ENCODE measurements at regions not wholly inside any gene's neighbourhood (a gene's known extent, or its start where the extent isn't known, plus 50 kb on each side); places are given as distances from the start of the nearest gene placed in this dataset.
A peak's percentile ranks its signal among the peaks of the same experiment; 100 is the strongest.

DNA sequence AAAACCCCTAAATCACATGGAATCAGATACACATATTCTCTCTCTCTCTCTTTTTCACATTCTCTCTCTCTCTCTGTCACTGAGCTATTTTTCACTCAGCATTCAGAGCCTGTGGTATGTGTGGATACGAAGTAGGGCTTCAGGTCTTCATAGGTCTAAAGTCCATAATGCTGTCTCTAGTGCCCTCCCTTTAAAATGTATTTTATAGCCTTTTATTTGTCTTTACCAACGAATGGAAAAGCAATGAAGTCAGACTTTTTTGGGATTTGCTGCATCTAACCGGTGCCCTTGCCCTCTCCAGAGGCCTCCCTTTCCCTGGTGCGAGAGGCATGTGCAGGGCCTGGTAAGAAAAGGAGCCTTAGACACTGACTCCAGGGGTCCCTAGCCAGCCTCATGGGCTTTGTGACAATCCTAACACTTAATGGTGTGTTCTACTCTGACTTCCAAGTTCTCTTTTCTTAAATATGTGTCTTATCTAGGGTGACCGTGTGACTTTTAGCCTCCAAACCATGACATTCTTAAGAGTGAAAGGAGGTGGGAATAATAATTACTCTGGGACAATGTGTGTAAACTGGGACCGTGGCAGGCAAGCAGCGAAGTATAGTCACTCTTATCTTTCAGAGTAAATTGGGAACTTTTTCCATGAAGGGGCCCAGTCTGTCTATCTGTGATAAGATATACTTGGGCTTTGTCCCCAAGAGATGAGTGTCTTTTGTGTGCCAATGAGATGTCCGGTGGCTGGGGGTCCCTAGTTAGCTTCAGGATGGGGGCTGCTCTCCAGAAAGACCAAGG lies 101.1 kb downstream of the B3GNT2 start:
- DNase-seq, result no peak

DNA sequence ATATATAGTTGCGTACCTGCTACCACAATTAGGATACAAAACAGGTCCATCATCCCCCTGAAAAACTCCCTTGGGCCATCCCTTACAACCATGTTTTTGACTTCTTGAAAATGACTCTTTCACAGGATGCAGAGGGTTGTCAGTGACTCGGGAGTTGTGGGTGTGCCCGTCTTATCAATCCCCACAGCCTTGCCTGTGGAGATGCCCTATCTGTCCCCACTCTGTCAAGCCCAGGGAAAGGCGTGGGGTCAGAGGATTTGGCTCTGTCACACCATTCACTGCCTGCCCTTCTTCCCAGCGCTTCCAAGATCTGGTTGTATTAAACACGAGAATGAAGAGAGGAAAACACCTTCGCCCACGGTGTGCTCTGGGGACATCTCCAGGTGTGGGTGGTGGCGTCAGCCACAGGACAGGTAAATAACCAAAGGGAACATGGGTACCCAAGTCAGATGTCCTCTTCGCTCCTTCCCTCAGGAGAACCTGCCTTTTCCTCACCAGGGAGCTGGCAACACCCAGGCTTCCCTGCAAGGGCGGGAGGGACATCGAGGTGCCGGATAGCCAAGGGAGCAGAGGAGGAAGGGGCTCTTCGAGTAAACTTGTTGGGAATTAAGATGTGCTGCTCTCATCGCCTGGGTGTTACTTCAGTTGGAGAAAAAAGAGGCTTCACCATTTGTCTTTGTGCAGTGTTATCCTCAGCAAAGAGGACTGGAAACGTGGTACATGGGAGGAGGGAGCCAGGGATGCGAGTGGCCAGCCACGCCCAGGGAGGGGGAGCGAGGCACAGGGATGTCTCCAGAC lies 100.3 kb downstream of the B3GNT2 start:
- DNase-seq, result no peak

DNA sequence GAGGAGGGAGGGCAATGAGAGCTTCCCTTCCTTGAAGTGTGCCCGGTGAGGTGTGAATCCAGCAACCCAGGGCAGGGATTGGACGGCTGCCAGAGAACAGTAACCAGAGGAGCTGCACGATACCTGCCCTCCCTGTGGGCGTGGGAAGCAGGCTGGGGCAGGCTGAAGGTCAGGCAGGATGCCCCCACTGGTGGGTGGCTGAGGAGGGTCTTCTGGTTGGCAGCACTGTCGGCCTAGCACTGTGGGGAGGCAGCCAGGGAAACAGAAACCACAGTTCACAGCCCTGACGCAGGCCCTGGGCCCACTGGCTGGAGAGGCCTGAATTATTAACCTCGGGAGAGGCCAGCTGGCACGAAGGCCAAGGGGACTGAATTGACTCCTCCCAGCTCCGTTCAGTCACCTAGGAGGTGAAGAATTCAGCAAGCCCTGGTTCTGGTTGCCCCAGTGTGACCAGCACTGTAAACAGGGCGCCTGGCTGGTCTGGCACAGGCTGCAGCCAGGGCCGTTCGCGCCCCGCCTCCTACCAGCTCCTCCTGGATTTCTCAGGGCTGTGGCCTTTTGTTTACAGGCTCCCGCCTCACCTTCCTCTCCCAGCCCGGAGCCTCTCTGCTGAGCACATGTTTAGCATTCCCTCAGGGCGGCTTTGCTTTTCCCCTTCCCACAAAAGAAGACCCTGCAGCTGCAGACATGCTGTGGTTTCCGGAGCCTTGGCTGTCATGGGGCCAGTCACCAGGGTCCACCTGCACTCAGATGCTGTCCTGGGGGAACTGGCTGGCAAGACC lies 97.8 kb downstream of the B3GNT2 start:
- peak; percentile 82 for DNase-seq

DNA sequence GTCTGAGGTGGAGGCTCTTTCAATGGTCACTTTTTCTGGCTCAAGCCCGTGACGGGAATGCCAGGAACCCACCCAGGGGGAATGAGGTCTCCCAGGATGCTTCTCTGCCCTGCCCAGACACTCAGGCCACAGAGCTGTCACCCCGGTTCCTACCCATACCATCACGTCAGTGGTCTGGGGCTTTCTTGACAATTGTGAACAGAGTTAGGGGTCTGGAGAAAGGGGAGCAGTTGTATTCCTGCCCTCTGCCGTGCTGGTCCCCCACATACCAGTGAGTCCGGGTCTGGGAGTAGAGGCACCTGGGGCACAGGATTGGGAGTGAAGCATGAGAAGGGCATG lies 97.2 kb downstream of the B3GNT2 start:
- DNase-seq, result no peak

DNA sequence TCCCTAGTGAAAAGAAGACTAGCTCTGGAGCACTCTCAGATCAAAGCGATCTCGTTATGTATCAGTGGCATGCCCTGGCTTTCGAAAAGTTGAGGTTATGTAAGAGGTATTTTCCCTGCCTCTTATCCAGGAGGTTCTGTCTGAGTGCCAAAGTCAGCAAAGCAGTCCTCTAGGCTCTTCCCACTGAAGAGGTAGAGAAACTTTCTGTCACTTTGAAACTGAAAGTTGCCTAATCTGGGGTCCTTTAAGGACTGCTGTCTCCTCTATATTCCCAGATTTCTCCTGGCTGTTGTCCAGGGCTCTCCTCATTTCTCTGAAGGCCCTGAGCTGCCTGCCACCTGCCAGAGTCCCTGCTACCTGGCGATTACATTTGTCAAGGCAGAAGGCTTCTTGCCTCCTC lies 96.3 kb downstream of the B3GNT2 start:
- DNase-seq, result peak; percentile 84

DNA sequence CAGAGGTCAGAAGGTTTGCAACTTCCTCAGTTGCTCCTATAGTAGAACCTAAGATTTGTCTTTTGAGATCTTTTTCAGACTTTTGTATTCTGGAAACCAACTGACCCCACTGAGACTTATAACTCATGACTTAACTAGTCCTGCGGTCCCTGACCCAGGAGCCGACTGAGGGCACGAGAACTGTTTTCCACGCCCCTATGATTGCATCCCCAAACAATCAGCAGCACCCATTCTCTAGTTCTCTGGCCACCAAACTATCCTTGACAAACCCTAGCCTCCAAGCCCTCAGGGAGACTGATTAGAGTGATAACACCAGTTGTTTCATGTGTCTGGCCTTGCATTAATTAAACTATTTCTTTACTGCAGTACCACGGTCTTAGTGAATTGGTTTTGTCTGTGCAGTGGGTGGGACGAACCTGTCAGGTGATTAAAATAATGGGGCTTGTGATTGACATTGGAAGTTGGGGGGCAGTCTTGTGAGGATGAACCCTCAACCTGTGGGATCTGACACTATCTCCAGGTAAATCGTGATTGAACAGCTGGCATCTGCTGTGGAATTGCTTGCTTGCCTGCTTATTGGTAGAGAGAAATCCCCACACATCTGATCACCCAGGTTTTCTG lies 95.7 kb downstream of the B3GNT2 start:
- no peak for DNase-seq

DNA sequence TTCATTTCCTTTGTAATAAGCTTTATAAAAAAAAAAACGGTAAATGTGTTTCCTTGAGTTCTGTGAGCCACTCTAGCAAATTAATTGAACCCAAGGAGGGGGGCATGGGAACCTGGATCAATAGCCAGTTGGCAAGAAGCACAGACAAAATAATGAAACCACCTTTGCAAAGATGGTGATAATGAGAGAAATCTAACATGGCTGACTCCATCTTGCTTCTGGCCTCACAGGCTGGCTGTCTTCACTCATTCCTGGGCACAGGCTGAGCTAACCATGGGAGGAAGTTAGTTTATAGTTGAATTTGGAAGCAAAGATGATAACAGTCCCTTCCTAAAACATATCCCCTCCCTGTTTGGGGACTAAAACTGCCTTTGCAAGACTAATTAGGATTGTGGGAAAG lies 95.1 kb downstream of the B3GNT2 start:
- no peak for DNase-seq

DNA sequence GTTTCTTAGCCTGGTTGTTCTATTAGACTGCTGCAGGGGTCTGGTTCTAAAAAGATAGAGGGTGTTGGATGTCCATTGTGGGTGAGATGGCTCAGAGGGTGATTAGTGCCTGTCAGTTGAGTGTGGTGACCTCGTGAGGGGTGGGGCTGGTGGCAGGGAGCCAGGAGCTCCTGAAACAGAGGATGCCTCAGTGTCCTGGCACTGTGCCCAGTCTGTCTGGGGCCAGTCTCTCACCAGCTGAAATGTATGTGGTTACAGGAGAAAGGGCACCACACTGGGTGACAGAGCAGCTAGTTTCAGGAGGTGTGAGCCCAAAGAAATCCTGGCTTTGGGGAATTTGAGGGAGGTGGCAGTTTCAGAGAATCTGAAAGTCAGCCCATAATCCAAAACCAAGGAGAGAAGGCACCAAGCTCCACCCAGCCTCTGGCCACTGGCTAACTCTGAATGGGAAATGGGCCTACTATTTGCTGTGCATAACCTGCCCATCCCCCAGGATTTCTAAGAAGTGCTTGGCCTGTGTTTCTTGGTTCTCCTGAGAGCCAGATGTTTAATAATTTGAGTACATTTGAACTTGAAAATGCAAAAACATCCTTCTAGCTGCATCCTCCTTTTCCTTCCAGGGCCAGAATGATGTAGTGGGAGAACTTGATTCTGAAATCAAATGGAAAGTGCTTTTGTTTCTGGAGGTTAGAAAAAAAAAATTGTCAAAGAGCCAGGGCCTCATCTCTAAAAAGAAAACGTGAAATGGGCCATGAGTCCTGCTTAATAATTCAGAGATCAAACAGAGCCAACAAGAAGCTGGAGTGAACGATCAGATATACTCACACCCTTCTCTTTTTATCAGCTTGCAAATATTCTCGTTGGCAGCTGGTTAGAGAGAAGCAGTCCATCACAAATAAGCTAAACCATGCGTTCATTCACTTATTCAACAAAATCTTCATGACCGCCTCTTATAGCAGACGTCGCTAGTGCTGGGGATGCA lies 92.3 kb downstream of the B3GNT2 start:
- DNase-seq, result peak; percentile 71

DNA sequence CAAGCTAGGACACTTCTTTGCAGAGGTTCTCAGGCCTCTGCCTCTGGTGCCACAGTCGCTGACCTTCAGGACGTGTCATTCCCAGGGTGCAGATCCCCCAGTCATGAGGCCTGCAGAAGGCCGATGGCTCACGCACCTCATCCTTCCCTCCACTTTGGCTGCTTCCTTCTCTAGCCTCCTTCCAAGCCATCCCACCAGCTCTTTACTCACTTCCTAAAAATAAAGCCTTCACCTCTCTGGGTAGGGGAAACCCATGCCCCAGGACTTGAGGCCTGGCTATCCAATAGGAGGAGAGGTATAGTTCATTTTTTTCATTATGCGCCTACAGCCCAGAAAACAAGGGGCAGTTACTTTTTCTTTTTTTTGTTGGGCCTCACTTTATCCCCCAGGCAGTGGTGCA lies 91.4 kb downstream of the B3GNT2 start:
- no peak for DNase-seq

DNA sequence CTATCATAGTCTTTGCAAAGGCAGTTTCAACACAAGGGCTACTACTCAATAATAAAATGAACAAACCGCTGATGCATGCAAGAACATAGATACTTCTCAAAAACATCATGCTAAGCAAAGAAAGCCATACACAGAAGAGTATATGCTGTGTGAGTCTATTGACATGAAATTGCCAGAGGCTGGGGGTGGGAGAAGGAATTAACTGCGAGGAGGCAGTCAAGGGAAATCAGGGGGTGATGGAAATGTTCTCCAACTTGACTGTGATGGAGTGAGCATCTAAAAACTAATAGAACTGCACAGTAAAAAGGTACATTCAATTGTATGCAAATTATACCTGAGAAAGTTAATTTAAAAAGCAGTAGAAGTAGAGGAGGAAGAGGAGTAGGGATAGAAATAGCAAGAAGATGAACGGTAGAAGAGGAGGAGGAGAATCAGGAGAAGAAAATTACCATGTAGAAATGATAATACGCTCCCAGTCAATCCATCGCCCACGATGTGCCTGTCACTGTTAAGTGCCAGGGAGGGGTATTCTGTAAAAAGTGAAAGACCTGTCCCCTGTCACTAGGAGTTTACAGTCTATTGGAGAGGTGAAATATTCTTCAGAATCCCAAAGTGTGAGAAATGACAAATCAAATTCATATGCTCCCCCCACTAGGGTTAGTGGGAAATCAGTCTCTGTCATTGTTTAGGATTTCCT lies 90.3 kb downstream of the B3GNT2 start:
- no peak for DNase-seq

DNA sequence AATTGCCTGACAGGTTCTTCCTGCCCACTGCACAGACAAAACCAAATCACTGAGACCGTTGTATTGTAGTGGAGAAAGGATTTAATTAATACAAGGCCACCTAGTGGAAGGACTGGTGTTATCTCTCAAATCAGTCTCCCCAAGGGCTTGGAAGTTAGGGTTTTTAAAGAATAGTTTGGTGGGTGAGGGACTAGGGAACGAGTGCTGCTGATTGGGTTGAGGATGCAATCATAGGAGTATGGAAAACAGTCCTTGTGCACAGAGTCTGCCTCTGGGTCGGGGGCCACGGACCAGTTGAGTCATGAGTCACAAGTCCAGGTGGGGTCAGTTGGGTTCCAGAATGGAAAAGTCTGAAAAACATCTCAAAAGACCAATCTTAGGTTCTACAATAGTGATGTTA lies 89.1 kb downstream of the B3GNT2 start:
- no peak for DNase-seq

DNA sequence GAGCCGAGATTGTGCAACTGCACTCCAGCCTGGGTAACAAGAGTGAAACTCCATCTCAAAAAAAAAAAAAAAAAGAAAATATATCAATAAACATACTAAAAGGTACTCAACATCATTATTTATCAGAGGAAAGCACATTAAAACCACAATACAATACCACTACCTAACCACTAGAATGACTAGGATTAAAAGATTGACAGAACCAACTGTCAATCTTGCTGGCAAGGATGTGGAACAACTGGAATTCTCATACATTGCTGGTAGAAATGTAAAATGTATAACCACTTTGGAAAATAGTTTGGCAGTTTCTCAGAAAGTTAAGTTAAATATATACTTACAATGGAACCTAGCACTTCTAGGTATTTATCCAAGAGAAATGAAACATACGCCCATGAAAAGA lies 88.6 kb downstream of the B3GNT2 start:
- no peak for DNase-seq

DNA sequence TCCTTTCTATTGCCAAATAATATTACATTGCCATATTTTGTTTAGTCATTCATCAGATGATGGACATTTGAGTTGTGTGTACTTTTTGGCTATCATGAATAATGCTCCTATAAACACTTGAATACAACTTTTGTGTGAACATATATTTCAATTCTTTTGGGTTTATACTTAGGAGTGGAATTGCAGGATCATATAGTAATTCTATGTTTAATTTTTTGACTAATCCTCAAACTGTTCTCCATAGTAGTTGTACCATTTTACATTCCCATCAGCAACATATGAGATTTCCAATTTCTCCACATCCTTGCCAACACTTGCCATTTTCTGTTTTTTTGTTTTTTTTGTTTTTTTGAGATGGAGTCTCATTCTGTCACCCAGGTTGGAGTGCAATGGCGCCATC lies 87.2 kb downstream of the B3GNT2 start:
- no peak for DNase-seq

DNA sequence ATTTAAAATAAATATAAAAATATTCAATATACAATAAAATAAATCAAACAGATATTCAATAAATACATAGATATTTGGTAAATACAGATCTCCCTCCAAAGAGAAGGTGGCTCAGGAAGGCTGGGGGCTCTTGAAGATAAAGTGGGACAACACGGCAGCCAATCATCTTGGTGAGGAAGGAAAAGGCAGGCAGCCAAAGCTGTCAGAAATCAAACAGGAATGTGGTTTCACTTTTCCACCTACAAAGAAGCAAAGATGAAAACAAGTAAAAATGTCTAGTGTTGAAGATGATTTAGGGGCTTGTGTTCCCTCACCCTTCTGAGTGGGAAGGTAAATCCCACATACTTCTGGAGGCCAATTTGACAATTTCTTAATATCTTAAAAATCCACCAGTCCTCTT lies 85.7 kb downstream of the B3GNT2 start:
- DNase-seq, result no peak

DNA sequence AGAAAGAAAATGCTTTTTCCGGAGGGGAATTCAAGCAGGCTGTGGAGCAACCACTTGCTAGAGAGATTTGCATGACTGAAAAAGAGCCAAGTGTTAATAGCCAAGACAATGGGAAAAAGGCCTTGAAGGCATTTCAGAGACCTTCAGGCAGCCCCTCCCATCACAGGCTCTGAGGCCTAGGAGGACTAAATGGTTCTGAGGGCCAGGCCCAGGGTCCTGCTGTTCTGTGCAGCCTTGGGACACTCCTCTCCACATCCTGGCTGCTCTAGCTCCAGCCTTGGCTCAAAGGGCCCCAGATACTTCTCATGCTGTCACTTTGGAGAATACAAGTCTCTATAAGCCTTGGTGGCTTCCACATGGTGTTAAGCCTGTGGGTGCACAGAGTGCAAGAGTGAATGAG lies 81.8 kb downstream of the B3GNT2 start:
- no peak for DNase-seq

Measured in DMS79 (cell line).